ENCODE measurements at regions not wholly inside any gene's neighbourhood (a gene's known extent, or its start where the extent isn't known, plus 50 kb on each side); places are given as distances from the start of the nearest gene placed in this dataset.

DNA sequence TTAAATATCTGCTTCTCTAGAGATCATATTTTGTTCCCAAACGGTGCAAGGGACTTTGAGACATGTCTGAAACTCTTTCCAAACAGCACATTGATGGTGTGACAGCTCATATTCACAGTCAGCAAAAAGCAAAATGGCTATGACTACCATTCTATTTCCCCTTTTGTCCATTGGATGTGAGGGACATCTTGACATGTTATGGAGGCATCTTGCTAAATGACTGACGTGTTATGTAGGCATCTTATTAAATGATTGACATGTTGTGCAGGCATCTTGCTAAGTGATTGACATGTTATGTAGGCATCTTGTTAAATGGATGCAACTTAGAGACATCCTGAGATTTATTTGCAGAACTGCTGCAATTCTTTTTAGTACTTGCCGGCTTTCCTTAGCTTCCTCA lies 255.8 kb downstream of the DLL1 start:
- CTCF ChIA-PET: no interaction called here
- BruUV-seq (replicated peaks): no TSS peak
- intact Hi-C loops (cut with micrococcal nuclease; ENCODE audit: unreplicated experiment): no loop called here
- POLR2A ChIA-PET (ENCODE audit: low non-redundant PET): no interaction called here
- no peak overlapping the region for H3K4me3 ChIP-seq (ENCODE audit: low read depth, low read length, poor library complexity, severe bottlenecking)
- no peak for TF ChIP-seq EZH2 (IDR thresholded peaks at IDR 0.05; ENCODE audit: borderline replicate concordance, low read depth, low read length, poor library complexity, severe bottlenecking)
- TF ChIP-seq, protein P1, sequence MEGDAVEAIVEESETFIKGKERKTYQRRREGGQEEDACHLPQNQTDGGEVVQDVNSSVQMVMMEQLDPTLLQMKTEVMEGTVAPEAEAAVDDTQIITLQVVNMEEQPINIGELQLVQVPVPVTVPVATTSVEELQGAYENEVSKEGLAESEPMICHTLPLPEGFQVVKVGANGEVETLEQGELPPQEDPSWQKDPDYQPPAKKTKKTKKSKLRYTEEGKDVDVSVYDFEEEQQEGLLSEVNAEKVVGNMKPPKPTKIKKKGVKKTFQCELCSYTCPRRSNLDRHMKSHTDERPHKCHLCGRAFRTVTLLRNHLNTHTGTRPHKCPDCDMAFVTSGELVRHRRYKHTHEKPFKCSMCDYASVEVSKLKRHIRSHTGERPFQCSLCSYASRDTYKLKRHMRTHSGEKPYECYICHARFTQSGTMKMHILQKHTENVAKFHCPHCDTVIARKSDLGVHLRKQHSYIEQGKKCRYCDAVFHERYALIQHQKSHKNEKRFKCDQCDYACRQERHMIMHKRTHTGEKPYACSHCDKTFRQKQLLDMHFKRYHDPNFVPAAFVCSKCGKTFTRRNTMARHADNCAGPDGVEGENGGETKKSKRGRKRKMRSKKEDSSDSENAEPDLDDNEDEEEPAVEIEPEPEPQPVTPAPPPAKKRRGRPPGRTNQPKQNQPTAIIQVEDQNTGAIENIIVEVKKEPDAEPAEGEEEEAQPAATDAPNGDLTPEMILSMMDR (conservative IDR thresholded peaks at IDR 0.05; ENCODE audit: low read depth, low read length): no peak
- no peaks in the 10 kb centered on the region for H3K9me3 ChIP-seq (ENCODE audit: low read depth, low read length, poor library complexity, severe bottlenecking)
- H3K36me3 ChIP-seq (ENCODE audit: insufficient read depth, low read length, poor library complexity, severe bottlenecking): no peaks in the 10 kb centered on the region
- no peaks in the 10 kb centered on the region for H3K27me3 ChIP-seq (replicated peaks; ENCODE audit: insufficient read depth, low read depth, low read length, poor library complexity)
- no peak overlapping the region for H3K27ac ChIP-seq (ENCODE audit: low read depth, low read length, poor library complexity, severe bottlenecking)
- no peak for DNase-seq (ENCODE audit: low spot score)
- H3K4me1 ChIP-seq (ENCODE audit: insufficient read depth, low read length, poor library complexity, severe bottlenecking): no peaks in the 10 kb centered on the region

DNA sequence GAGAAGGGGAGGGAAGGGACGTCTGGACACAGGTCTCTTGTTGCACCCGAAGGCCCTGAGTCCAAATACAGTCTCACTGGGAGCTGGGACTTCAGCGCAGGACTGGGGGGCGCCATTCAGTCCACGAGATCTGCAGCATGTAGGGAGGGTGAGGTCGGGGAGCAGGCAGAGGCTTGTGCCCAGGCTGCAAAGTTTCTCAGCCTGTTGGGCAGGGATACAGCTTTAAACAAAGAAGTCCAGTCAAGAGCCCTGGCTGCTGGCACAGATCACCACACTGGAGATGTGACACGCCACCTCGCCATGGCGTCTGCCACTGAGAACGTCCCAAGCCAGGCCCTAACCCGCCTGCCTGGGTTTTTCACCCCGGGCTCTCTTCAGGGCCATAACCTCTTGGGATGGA lies 256.6 kb downstream of the DLL1 start:
- ChIA-PET POLR2A (ENCODE audit: low non-redundant PET) (no interaction called here), CTCF (no interaction called here)
- Histone ChIP-seq H3K9me3 (ENCODE audit: low read depth, low read length, poor library complexity, severe bottlenecking) (no peaks in the 10 kb centered on the region), H3K27ac (ENCODE audit: low read depth, low read length, poor library complexity, severe bottlenecking) (no peak overlapping the region), H3K27me3 (replicated peaks; ENCODE audit: insufficient read depth, low read depth, low read length, poor library complexity) (no peaks in the 10 kb centered on the region), H3K4me3 (ENCODE audit: low read depth, low read length, poor library complexity, severe bottlenecking) (no peak overlapping the region), H3K36me3 (ENCODE audit: insufficient read depth, low read length, poor library complexity, severe bottlenecking) (no peaks in the 10 kb centered on the region), H3K4me1 (ENCODE audit: insufficient read depth, low read length, poor library complexity, severe bottlenecking) (no peaks in the 10 kb centered on the region)
- TF ChIP-seq, protein P1 (conservative IDR thresholded peaks at IDR 0.05; ENCODE audit: low read depth, low read length): no peak
- TF ChIP-seq EZH2 (IDR thresholded peaks at IDR 0.05; ENCODE audit: borderline replicate concordance, low read depth, low read length, poor library complexity, severe bottlenecking): no peak
- DNase-seq (ENCODE audit: low spot score): no peak
- intact Hi-C loops (cut with micrococcal nuclease; ENCODE audit: unreplicated experiment): no loop called here
- no TSS peak for BruUV-seq (replicated peaks)

DNA sequence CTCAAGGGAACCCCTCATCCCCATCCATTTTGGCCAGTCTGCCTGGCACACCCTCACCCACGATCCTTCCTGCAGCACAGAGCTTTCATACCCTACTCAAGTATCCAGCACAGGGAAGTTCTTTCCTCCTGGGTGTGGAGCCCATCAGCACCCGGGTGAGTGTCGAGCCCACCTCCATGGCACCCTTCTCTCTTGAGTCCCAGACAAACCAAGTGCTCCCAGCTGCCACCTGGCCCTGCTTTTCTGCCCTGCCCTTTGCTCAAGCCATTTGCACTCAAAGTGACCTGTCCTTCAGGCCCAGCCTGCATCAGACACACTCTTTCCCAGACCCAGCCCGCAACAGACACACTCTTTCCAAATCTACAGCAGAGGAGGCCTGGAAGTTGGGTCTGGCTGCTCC lies 257.2 kb downstream of the DLL1 start:
- Histone ChIP-seq H3K4me1 (ENCODE audit: insufficient read depth, low read length, poor library complexity, severe bottlenecking) (no peaks in the 10 kb centered on the region), H3K4me3 (ENCODE audit: low read depth, low read length, poor library complexity, severe bottlenecking) (no peak overlapping the region), H3K27me3 (replicated peaks; ENCODE audit: insufficient read depth, low read depth, low read length, poor library complexity) (no peaks in the 10 kb centered on the region), H3K9me3 (ENCODE audit: low read depth, low read length, poor library complexity, severe bottlenecking) (no peaks in the 10 kb centered on the region), H3K36me3 (ENCODE audit: insufficient read depth, low read length, poor library complexity, severe bottlenecking) (no peaks in the 10 kb centered on the region), H3K27ac (ENCODE audit: low read depth, low read length, poor library complexity, severe bottlenecking) (no peak overlapping the region)
- DNase-seq (ENCODE audit: low spot score): no peak
- BruUV-seq (replicated peaks): no TSS peak
- CTCF ChIA-PET: no interaction called here
- intact Hi-C loops (cut with micrococcal nuclease; ENCODE audit: unreplicated experiment): no loop called here
- TF ChIP-seq EZH2 (IDR thresholded peaks at IDR 0.05; ENCODE audit: borderline replicate concordance, low read depth, low read length, poor library complexity, severe bottlenecking): no peak
- TF ChIP-seq, protein P1 (conservative IDR thresholded peaks at IDR 0.05; ENCODE audit: low read depth, low read length): no peak
- POLR2A ChIA-PET (ENCODE audit: low non-redundant PET): no interaction called here
